ENCODE measurements at regions not wholly inside any gene's neighbourhood (a gene's known extent, or its start where the extent isn't known, plus 50 kb on each side); places are given as distances from the start of the nearest gene placed in this dataset.

GRCh38 chr2:204401114-204401513, 144.2 kb upstream of the PARD3B start:
- TF ChIP-seq, protein P1, sequence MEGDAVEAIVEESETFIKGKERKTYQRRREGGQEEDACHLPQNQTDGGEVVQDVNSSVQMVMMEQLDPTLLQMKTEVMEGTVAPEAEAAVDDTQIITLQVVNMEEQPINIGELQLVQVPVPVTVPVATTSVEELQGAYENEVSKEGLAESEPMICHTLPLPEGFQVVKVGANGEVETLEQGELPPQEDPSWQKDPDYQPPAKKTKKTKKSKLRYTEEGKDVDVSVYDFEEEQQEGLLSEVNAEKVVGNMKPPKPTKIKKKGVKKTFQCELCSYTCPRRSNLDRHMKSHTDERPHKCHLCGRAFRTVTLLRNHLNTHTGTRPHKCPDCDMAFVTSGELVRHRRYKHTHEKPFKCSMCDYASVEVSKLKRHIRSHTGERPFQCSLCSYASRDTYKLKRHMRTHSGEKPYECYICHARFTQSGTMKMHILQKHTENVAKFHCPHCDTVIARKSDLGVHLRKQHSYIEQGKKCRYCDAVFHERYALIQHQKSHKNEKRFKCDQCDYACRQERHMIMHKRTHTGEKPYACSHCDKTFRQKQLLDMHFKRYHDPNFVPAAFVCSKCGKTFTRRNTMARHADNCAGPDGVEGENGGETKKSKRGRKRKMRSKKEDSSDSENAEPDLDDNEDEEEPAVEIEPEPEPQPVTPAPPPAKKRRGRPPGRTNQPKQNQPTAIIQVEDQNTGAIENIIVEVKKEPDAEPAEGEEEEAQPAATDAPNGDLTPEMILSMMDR (IDR thresholded peaks at IDR 0.05): no peak
- TF ChIP-seq POLR2AphosphoS5 (IDR thresholded peaks at IDR 0.05) (no peak), EP300 (IDR thresholded peaks at IDR 0.05) (no peak), POLR2A (IDR thresholded peaks at IDR 0.05) (no peak)

Data from stomach (tissue), 4 donors.